ENCODE measurements at regions not wholly inside any gene's neighbourhood (a gene's known extent, or its start where the extent isn't known, plus 50 kb on each side); places are given as distances from the start of the nearest gene placed in this dataset.

DNA sequence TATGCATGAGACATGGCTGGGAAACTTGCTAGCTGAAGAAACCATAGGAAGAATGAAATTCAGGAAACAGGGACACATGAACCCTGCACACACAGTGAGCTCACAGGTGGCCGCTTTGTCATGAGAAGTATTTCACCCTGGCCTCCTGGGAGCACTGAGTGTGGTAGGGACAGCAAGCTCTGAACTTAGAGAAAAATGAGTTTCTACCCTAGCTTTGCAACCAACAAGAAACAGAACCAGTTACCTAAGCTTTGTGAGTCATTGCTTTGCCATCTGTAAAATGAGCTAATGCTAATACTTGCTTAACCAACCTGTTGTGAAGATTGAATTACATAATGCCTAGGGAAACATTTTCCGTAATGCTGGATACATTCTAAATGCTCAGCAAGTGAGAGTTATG, 206.6 kb upstream of the HS3ST1 start:
- no peak for DNase-seq (ENCODE audit: low spot score in 2 of 2)
- Histone ChIP-seq H3K4me3 (no peak overlapping the region), H3K27ac (no peak overlapping the region), H3K36me3 (no peaks in the 10 kb centered on the region), H3K4me1 (no peaks in the 10 kb centered on the region), H3K27me3 (no peaks in the 10 kb centered on the region), H3K9me3 (peaks cover 0 to 8% (median 0%) of the 10 kb centered on the region in 4 donors)
- WGBS, 2 donors: 61 to 79% methylated on average over 2 of the region's 2 CpGs
- TF ChIP-seq, protein P1, sequence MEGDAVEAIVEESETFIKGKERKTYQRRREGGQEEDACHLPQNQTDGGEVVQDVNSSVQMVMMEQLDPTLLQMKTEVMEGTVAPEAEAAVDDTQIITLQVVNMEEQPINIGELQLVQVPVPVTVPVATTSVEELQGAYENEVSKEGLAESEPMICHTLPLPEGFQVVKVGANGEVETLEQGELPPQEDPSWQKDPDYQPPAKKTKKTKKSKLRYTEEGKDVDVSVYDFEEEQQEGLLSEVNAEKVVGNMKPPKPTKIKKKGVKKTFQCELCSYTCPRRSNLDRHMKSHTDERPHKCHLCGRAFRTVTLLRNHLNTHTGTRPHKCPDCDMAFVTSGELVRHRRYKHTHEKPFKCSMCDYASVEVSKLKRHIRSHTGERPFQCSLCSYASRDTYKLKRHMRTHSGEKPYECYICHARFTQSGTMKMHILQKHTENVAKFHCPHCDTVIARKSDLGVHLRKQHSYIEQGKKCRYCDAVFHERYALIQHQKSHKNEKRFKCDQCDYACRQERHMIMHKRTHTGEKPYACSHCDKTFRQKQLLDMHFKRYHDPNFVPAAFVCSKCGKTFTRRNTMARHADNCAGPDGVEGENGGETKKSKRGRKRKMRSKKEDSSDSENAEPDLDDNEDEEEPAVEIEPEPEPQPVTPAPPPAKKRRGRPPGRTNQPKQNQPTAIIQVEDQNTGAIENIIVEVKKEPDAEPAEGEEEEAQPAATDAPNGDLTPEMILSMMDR (IDR thresholded peaks at IDR 0.05): no peak
- no peak for TF ChIP-seq EP300 (IDR thresholded peaks at IDR 0.05)
- TF ChIP-seq POLR2A (IDR thresholded peaks at IDR 0.05): no peak

DNA sequence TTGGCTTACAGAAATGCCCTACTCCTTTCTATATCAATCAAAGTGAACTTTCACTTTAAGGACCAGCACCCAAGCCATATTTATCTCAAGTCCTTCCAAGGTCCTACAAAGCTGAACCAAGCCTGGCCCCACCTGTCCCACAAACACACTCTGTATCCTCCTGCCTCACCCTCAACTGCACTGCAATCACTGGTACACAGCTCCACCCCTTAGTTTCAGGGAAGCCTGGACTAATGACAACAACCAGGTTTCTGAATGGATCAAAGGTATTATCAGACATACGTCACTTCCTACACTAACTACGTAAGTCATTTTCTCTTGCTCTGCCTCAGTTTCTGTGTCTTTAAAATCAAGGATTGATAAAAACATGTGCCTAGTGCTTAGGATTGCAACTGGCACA, 205.6 kb upstream of the HS3ST1 start:
- no peaks in the 10 kb centered on the region for H3K27me3 ChIP-seq
- WGBS, 2 donors: 91 to 95% methylated on average over 2 of the region's 2 CpGs
- no peaks in the 10 kb centered on the region for H3K36me3 ChIP-seq
- H3K9me3 ChIP-seq: peaks cover 0 to 6% (median 0%) of the 10 kb centered on the region in 4 donors
- H3K4me1 ChIP-seq: no peaks in the 10 kb centered on the region
- no peak overlapping the region for H3K27ac ChIP-seq
- H3K4me3 ChIP-seq: no peak overlapping the region
- DNase-seq (ENCODE audit: low spot score in 2 of 2): no peak
- TF ChIP-seq EP300 (IDR thresholded peaks at IDR 0.05) (no peak), POLR2A (IDR thresholded peaks at IDR 0.05) (no peak)
- TF ChIP-seq, protein P1 (IDR thresholded peaks at IDR 0.05): no peak

DNA sequence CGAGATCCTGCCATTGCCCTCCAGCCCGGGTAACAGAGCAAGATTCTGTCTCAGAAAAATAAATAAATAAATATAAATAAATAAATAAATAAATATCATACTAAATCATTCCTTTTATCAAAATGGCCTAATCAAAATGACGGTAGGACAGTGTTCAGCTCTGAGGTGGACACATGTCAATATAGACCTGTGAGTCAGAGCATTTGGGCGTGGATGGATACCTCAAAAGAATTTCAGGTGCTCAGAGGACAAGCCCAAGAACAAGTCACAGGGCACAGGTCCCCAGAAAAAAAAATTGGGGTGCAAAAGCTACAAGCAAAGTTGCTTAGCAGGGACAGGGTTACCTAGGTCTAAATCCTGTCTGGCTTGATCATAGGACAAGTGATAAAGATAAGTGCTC, 204.7 kb upstream of the HS3ST1 start:
- Histone ChIP-seq H3K4me1 (no peaks in the 10 kb centered on the region), H3K27ac (no peak overlapping the region), H3K36me3 (no peaks in the 10 kb centered on the region), H3K4me3 (no peak overlapping the region), H3K9me3 (peaks cover 0 to under 1% (median 0%) of the 10 kb centered on the region in 4 donors), H3K27me3 (no peaks in the 10 kb centered on the region)
- 70 to 83% methylated on average over 4 of the region's 4 CpGs for WGBS, 2 donors
- TF ChIP-seq, protein P1 (IDR thresholded peaks at IDR 0.05): no peak
- TF ChIP-seq EP300 (IDR thresholded peaks at IDR 0.05) (no peak), POLR2A (IDR thresholded peaks at IDR 0.05) (no peak)
- no peak for DNase-seq (ENCODE audit: low spot score in 2 of 2)

DNA sequence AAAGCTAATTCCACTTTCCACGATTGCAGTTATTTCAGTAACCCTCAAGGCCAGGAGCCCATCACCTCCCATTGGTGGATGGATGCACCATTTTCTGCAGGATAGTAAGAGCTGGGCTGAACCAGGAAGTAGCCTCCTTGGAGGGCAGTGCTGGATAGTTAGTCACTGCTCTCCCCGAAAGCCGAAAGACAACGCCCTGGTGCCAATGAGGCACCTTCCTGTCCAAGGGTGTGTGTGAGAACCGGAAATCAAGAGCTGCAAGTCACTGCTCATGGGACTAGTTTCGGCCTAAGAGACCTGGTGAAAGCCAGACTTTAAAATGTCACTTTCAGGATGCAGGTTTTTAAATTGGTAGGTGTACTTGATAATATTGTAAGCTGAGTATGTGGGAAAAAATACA, 203.8 kb upstream of the HS3ST1 start:
- TF ChIP-seq POLR2A (IDR thresholded peaks at IDR 0.05) (no peak), EP300 (IDR thresholded peaks at IDR 0.05) (no peak)
- TF ChIP-seq, protein P1 (IDR thresholded peaks at IDR 0.05): no peak
- Histone ChIP-seq H3K4me1 (no peaks in the 10 kb centered on the region), H3K27me3 (no peaks in the 10 kb centered on the region), H3K4me3 (no peak overlapping the region), H3K9me3 (no peaks in the 10 kb centered on the region), H3K36me3 (no peaks in the 10 kb centered on the region), H3K27ac (no peak overlapping the region)
- DNase-seq (ENCODE audit: low spot score in 2 of 2): no peak
- WGBS, 2 donors: 75 to 79% methylated on average over 6 of the region's 6 CpGs

DNA sequence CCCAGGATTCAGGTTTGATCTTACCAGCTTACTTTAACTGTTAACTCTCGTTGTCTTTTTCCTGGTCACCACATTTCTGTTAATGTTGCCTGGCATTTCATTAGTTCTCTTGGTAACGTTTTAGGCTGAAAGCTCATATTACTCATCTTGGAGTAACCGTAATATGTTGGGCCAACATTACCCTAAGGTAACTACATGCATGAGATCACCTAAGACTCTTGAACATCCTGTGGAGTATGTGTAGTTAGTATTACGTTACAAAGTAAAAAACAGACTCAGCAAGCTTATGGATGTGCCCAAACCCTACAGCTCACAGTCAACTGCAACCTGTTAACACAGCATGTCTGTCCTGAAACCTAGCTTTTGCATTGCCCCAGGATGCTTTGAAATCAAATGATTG, 203.3 kb upstream of the HS3ST1 start:
- DNase-seq (ENCODE audit: low spot score in 2 of 2): no peak
- no peaks in the 10 kb centered on the region for H3K27me3 ChIP-seq

More for the DNA sequence above, 203.3 kb upstream of the HS3ST1 start:
- H3K4me3 ChIP-seq: no peak overlapping the region
- H3K27ac ChIP-seq: no peak overlapping the region
- H3K4me1 ChIP-seq: no peaks in the 10 kb centered on the region
- H3K9me3 ChIP-seq: no peaks in the 10 kb centered on the region
- 85 to 90% methylated on average over 4 of the region's 4 CpGs for WGBS, 2 donors
- H3K36me3 ChIP-seq: no peaks in the 10 kb centered on the region
- TF ChIP-seq POLR2A (IDR thresholded peaks at IDR 0.05): no peak
- TF ChIP-seq EP300 (IDR thresholded peaks at IDR 0.05): no peak
- TF ChIP-seq, protein P1 (IDR thresholded peaks at IDR 0.05): no peak

Data from tibial nerve (tissue), 4 donors.